Stimulated activated CD4-positive, alpha-beta T cell treated with anti-CD3 and anti-CD28 coated beads, Interleukin-2, amount 100 ng/mL, for 48 hours (primary cell): ENCODE measurements at regions not wholly inside any gene's neighbourhood (a gene's known extent, or its start where the extent isn't known, plus 50 kb on each side); places are given as distances from the start of the nearest gene placed in this dataset.
A peak's percentile ranks its signal among the peaks of the same experiment; 100 is the strongest.

ENCODE experiments used
- DNase-seq, 2 donors: peaks; one replicate each; pipeline ENCODE4 v3.0.0-alpha.2; 2020

DNA sequence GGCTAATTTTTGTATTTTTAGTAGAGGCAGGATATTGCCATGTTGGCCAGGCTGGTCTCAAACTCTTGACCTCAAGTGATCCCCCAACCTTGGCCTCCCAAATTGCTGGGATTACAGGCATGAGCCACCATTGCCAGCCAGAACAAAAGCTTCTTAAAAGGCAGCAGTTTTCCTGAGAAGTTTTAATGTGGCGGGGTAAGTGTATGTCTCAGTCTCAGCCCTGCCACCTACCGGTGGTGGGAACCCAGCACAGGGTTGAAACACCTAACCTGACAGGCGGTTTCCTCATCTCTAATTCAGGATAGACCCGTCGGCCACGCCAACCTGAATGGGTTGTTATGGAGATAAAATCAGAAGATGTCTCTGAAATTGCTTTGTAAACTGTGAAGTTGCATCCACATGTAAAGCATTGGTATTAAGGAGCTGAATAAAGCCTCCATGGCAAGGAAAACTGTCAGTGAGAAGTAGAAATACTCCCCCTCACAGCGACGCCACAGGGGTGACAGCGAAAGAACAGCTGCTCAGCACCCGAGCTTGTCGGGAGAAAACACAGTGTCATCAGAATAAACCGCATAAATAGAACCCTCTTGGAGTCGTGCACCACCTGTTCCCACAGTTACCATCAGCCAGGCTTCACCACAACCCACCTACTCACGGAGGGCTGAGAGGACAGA lies 165.9 kb upstream of the NCAM1 start:
- peak; percentile 3 to 9 for DNase-seq

DNA sequence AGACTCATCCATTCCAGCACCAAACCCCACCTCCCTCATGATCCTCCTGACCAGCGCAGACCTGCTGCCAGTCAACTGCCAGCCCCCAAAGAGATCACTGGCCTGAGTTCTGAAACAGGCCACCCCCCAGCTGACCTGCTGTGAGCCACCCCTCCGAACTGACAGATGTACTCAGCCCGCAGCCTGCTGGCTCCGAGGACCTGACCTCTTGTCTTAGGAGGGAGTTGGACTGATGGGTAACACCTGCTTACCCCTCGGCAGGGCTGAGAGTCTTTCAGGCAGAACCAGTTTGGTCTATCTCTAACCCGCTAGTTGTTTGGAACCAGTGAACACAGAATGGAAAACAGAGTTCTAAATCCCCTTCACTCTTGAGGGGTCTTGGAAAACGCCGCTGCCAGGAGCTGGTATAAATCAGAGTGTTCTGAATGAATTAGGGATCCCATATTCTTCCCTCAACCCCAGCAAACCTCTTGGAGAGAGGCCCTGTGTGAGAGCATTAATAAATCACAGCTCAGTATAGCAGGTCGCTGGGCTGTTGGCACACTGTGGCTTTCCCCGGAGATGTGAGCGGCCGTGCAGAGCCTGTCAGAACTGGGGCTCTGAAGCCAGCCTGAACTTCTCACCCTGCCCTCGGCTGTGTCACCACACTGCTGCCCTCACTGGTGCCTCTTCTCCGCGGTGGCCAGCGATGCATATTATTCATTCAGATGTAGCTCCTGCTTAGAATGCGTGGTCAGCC lies 165.1 kb upstream of the NCAM1 start:
- no peak for DNase-seq

DNA sequence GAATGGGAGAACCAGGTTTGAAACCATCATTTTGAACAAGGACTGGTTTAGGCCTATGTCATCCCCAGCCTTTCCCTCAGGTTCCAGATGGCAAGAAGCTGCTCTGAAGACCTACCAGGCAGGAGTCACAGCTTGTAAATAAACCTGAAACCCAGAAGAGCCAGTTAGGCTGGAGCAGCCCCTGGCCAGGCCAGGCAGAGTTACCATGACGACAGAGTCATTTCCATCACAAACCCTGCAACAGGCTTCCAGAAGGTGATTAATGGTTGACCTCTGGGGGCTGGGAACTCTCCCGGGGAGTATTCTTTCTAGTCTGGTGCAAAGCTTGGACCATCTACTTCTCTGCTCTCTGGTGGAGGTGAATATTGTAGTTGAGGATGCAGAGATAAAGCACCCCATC lies 164.1 kb upstream of the NCAM1 start:
- DNase-seq: no peak

DNA sequence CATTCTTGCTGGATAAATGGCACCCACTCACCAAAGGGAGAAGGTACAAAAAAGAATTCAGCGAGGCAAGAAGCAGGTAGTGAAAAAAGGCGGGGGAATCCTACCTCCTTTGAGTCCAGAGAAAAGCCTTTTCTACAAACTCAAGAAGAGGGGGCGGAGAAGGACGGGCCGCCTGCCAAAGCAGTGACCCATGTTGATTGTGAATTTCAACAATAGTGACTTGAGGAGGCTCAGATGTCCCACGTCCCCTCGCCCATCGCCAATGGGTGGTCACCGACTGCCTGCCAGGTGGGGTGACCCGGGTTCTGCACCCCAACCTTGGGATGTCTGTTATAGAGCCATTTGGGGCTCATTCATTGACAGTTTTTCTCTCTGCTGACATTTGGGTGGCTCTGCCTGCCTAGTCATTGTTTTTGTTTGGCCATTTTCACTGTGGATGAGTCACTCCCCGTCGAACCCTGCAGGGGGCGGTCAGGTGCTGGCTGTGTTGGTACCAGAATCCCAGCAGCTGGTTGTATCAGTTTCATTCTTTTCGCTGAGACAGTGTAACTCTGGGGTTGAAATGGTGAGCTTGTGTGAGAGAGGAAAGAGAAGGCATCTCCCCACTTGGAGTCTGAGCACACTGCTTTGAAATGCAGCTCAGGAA lies 163.4 kb upstream of the NCAM1 start:
- peak; percentile 5 to 10 for DNase-seq

DNA sequence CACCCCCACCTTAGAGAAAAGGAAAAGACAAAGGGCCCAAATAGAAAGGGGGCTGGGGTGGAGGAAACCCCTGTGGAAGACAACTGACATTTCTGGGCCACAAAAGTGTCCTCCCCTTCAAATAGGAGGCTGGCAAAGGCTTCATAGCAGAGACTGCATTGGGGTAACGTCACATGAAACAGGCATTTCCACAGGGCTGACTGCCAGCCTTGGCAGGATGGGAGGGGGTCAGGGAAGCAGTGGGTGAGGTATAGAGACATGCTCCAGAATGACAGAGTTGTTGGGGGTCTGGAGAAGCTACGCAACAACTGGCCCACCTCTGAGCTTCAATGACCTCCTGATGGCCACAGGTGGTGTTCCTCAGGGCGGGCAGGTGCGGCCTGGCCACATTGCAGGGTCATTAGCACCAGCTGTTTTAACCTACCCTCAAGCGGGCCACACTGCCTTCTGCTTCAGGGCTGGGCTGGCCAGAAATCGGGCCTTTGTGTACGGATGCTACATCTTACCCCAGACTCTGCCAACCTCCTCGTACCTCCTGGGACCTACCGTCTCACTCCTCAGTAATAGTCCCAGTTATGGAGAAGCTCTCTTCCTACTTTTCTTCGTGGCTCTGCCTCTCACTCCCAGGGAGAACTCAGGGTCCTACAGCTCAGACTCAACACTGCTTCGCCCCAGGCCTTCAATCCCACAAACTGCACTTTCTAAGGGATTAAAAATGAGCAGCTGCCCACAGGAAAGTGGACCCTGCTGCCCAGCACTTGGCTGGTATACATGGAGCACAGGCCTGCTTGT lies 160.0 kb upstream of the NCAM1 start:
- DNase-seq: no peak

DNA sequence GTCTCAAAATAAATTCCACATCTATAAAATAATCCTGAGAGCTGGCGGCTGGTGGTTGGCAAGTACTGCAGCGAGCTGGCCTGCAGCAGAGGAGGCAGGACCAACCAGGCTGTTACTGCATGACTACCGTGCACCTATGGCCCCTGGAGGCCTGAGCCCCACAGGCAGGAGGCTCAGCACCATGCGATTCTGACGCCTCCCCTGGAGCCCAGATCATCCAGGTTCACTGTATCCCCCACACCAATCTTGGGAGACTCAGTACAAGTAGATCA lies 159.5 kb upstream of the NCAM1 start:
- no peak for DNase-seq

DNA sequence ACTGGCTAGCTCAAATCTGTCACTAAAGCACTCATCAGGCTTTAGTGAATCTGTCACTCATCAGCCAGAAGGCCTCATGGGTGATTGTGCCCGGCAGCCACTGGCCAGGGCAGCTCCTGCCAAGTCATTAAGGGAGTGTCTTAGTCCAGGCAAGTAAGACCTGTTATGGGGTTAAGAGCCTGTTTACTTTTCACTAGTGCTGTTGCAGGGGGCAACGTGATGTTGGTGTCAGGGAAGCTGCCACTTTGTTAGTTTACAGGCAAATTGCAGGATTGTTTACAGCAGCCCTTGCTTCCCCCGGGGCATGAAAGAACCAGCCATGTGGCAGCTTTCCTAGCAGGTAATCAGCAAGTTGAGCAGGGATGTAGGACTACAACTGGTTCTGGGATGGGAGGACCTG lies 155.6 kb upstream of the NCAM1 start:
- no peak for DNase-seq

DNA sequence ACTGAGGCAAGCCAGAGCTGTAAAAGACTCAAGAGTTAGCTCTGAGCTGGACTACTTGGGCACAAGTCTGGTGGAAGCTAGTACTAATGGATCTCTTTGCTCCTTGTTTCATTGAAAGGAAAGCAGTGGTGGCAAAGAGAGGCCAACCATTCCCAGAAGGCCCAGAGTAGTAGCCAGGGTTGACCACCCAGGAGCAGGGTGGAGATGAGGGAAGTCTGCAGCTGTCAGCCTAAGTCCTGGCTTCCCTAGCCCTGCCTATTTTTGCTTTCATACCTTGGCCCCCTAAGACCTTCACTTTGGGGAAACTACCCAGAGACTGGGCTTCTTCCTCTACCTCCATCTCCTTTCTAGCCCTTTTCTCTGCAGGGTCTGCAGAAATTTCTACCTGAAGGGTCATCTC lies 155.0 kb upstream of the NCAM1 start:
- no peak for DNase-seq

DNA sequence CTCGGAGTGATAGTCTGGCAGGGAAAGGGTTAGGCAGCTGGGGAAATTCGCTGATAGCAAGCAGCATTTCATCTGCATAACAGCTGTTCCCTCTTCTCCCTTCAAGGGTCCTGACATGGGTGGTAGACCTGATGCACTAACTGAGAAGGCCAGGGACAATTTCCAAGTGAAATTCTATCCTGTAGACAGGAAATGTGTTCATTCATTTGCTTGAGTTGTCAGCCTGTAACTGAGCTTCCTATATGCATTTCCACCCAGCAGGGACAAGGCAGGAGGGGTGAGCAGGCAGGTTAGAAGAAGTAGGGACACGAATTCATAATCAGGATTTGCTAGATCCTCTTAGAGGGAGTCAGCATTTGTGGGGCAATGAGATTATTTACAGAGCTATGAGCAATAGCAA lies 154.3 kb upstream of the NCAM1 start:
- no peak for DNase-seq

DNA sequence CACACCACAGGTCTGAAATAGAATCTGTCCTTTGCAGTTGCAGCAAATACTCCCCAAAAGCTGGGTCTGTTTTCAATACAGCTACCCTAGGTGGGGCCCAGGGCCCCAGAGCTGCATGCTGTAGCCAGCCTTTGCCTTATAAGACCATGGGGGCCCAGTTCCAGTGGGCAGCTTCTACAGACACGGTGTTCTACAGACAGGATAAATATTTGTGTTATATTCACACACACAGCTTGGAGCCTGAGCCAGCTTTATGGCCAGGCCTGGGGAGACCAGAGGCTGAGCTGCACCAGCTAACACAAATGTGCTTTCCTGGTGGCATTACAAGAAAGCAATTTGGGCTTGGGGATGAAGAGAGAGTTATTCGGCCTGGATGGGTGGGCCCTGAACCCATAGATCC lies 151.8 kb upstream of the NCAM1 start:
- DNase-seq: no peak

DNA sequence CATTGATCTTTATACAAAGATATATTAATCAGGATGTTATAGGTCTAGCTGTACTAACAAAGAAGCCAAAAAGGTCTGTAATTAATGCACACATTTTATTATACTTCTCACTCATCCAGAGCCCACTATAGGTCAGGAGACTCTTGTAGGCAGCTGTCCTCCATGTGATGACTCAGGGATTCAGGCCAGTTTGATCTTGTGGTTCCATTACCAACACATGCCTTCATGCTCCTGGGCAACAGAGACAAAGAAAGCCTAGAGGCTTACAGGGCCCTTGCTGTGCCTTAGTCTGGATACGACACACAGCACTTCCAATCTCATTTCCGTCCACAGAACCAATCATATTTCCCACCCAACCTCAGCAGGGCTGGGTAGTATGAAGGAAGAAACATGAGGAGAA lies 150.3 kb upstream of the NCAM1 start:
- no peak for DNase-seq

DNA sequence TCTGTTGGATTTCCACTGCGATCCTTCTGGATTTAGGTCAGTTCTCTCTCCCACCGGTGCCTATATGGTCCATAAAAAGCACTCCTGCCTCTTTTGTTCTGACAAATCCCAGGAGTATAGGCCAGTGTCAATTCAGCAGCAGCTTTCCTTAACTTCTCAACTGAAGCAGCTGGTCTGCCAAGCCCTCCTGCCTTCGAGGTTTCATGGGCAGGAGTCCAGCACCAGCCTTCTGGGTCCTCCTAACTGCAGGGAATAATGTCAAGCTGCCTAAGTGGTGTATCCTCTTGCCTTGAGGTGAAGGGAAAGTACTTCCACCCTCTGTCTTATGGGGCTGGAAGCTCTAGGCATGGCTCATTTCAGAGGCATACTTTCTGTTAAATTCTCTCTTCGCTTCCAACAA lies 149.4 kb upstream of the NCAM1 start:
- no peak for DNase-seq

DNA sequence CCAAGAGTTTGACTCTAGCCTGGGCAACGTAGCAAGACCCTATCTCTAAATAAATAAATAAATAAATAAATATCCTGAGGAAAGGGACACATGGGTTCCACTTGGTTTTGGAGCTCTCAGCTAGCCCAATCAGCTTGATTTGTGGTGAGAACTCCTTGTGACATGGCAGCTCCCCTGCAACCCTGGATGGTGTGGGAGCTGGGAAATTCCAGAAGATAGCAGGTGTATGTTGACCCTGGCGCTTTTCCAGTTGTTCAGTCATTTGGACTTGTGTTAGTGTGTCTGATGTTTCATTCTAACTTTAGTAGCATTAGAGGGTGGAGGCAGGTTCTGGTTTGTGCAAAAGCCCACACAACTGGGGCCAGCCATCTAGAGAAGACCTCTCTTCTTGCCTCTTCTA lies 148.5 kb upstream of the NCAM1 start:
- DNase-seq: no peak

DNA sequence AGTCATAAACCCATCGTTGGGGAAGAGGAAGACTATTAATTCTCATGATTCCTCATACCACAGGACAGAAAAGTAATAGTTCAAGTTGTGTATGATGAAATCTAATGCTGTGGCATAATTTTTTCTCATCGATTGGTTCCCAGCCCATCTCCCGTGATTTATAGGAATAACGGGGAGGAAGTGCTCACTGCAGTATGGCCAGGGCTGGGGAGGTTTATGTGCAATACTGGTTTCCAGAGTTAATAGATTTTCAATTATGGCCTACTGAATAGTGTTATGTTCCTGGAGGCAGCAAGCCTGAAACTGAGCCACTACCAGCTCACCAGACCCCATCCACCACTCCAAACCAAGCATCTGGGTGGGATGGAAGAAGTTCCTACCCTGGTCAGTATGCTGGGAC lies 147.1 kb upstream of the NCAM1 start:
- no peak for DNase-seq

DNA sequence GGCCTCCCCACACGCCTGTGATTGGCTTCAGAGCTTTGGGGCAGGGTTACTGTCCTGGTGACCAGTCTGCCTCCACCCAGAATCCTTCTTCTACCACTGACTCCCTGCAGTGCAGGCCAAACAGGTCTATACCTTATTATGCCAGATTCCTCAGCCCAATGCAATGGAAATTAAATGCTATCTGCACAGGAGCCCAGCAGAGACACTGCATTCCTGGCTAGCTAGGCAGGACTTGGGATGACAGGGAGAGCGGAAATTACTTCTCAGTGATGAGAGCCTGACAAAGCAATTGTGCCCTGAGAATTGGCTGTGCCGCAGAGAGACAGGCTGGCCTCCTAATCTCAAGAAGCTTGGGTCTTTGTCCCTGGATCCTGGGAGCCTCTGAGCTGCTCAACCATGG lies 143.8 kb upstream of the NCAM1 start:
- no peak for DNase-seq

DNA sequence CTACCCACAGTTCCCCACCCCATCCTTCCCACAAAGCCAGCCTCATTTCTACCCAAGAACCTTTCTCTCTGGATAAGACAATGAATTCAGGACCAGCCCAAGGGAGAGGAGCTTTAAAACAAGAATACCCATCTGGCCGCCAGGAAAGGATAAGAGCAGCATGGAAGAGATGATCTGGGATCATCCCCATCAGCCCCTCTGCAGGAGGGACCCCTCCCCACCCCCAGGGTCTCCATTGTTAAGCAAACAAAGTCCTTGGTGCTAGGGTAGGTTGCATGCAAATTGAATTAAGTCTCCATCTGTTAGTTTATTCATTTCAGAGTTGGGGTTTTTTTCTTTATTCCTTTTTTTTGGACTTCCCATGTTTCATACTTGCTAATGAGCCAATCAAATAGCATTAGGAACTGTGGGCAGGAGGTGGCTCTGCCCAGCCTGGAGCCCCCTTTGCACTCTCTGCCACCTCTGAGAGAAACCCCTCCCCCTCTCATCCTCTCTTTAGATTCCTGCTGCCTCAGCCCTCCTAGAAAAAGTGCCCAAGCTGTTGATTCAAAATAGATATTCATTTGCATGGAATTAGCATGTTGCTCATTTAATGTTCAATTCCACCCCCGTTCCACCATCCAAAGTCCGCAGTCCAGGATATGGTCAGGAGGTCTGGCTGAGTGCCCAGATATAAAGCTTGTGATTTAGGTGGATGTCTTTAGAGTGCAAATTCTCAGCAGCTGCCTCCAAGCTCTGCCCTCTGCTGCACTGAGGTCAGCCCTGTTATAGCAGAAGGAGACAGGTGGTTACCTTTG lies 138.5 kb upstream of the NCAM1 start:
- DNase-seq: no peak

DNA sequence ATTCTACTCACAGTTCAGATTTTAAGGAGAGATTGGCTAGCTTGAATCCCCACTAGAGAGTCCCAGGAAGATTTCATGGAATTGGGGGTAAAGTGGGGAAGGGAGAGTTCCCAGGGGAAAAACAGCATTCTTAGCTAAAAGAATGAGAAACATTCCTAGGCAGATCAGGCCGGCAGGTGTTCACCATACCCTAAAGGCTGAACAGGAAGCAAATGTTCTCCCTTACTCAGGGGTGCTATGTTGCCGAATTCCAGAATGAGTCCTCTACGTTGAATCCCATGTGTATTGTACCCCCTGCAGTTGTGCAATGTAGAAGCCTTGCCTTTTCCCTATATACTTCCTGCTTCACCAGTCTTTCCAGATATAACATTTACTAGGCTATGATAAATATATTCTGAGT lies 135.2 kb upstream of the NCAM1 start:
- no peak for DNase-seq

DNA sequence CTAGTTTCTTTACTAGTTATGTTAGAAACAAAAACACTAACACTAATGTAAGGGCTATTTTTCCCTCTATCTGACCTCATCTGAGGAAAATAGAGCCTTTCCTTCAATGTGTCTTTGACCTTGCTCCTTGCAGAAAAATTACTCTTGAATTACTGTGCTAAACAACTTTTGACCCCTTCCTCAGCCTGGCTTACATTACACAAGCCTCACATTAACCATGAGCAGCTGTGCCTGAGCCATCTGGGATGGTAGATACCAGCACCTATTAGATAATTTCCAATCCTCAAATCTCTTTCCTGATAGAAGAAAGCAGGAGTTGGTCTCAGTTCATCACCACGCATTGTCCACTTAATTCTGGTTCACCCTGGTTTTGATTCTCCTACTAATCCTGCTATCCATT lies 134.4 kb upstream of the NCAM1 start:
- DNase-seq: no peak

DNA sequence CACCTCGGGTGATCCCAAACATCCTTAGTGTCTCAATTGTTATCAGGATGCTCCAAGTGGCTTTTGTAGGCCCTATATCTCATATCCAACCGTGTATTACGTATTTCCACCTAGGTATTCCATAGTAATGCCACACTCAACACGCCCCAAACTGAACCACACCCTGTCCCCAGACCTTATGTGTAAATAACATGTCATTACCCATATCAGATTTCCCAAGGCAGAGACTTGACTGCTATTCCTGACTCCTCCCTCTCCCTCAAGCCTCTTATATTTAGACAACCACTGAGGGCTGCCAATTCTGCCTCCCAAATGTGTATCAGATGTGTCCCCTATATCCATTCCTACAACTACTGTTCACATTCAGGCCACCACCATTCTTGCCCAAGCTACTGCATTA lies 132.8 kb upstream of the NCAM1 start:
- no peak for DNase-seq

DNA sequence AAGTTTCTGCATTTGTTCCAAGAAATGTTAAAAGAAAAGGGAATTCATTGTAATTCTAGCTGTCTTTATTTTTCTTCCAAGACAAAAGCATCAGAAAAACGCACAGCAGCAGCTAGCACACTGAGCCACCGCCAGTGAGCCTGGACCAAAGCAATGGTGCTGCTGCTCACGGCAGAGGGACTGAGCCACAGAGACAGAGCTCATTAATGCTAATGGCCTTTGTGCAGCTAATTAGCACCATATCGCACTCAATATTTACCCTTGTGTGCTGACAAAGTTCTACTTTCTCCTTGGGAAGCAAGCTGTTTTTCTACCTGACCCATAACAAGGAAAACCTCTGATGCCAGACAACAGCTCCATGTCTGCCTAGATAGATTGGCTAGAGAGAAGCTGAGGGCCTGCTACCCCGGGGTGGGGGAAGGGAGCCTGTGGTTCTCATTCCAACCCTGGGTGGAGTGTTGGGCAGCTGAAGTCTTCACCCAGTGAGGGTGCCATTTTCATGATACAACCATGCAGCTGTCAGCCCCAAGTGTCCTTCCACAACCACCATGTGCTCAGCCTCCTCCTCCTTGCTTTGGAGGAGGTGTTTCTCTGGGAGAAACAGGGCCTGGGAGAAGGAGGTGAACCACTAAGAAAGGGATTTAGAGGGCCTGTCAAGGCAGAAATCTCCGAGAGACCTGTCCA lies 131.1 kb upstream of the NCAM1 start:
- no peak for DNase-seq

DNA sequence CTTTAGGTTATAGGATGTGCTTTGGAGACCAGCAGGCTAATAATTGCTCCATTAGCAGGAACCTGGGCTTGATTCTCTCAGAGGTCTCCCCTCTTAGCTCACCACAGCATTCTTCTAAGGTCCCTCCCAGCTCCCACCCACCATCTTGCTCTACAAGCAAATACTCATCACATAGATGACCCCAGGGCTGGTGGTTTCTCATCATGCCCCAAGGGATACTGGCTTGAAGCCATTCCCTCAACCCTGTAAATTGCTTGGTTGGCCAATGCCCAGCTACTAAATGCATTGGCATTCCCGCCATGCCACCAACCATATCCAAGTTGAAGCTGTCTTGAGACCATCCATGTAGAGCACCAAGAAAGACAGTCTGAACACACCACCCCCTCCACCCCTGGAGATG lies 130.2 kb upstream of the NCAM1 start:
- no peak for DNase-seq

DNA sequence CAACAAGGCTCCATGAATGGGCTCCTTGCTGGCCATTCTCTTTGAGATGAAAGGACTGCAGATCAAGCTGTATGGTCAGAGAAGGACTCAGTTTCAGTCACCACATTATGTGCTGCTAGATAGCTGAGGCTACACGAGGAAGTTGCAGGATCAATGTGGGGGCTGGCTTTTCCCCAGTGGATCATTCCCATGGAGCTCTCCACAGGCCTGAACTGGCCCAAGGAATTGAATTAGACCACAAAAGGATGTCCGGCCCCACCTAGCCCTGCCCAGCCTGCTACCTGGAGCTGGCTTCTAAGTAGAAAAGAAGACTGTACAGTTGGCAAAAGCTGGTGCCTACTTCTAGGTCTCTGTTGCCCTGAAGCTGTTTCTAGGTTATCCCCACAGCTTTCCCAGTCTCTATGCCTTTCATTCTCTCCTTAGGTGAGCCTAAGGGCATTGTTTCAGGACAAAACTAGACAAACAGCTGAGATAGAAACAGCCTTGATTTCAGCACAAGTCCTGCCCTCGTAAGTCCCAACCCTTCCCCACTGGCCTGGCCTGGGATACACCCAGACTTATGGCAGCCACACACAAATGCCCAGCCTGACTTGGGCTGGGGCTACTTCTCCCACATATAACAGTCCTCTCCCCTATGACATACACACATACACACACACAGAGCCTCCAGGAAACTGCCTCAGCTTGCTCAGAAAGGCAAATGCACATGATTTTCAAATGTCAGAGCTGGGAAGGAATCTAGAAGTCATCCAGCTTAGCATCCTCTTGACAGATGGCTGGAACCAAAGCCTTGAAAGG lies 129.1 kb upstream of the NCAM1 start:
- DNase-seq: no peak
